ENCODE measurements at regions not wholly inside any gene's neighbourhood (a gene's known extent, or its start where the extent isn't known, plus 50 kb on each side); places are given as distances from the start of the nearest gene placed in this dataset.

- FAIRE-seq (no peak), DNase-seq (ENCODE audit: insufficient read length, low spot score) (no peak)
- TF ChIP-seq, protein P1, sequence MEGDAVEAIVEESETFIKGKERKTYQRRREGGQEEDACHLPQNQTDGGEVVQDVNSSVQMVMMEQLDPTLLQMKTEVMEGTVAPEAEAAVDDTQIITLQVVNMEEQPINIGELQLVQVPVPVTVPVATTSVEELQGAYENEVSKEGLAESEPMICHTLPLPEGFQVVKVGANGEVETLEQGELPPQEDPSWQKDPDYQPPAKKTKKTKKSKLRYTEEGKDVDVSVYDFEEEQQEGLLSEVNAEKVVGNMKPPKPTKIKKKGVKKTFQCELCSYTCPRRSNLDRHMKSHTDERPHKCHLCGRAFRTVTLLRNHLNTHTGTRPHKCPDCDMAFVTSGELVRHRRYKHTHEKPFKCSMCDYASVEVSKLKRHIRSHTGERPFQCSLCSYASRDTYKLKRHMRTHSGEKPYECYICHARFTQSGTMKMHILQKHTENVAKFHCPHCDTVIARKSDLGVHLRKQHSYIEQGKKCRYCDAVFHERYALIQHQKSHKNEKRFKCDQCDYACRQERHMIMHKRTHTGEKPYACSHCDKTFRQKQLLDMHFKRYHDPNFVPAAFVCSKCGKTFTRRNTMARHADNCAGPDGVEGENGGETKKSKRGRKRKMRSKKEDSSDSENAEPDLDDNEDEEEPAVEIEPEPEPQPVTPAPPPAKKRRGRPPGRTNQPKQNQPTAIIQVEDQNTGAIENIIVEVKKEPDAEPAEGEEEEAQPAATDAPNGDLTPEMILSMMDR (IDR thresholded peaks at IDR 0.05; ENCODE audit: insufficient read depth, missing control alignments), result no peak
Measured at GRCh38 chr20:60806354-60806753, 445.7 kb upstream of the CDH4 start.

- FAIRE-seq (no peak), DNase-seq (ENCODE audit: insufficient read length, low spot score) (no peak)
- TF ChIP-seq, protein P1 (IDR thresholded peaks at IDR 0.05; ENCODE audit: insufficient read depth, missing control alignments), result no peak
Measured at GRCh38 chr20:60806824-60807223, 445.2 kb upstream of the CDH4 start.

- TF ChIP-seq, protein P1 (IDR thresholded peaks at IDR 0.05; ENCODE audit: insufficient read depth, missing control alignments), result no peak
- FAIRE-seq (no peak), DNase-seq (ENCODE audit: insufficient read length, low spot score) (no peak)
Measured at GRCh38 chr20:60808003-60808672, 443.9 kb upstream of the CDH4 start.

- FAIRE-seq, result no peak
- no peak for DNase-seq (ENCODE audit: insufficient read length, low spot score)
- TF ChIP-seq, protein P1 (IDR thresholded peaks at IDR 0.05; ENCODE audit: insufficient read depth, missing control alignments), result no peak
Measured at GRCh38 chr20:60808701-60809100, 443.4 kb upstream of the CDH4 start.

GRCh38 chr20:60810561-60810960, 441.5 kb upstream of the CDH4 start:
- DNase-seq (ENCODE audit: insufficient read length, low spot score) (no peak), FAIRE-seq (no peak)
- TF ChIP-seq, protein P1 (IDR thresholded peaks at IDR 0.05; ENCODE audit: insufficient read depth, missing control alignments), result no peak

- FAIRE-seq, result no peak
- TF ChIP-seq, protein P1 (IDR thresholded peaks at IDR 0.05; ENCODE audit: insufficient read depth, missing control alignments), result no peak
- no peak for DNase-seq (ENCODE audit: insufficient read length, low spot score)
Measured at GRCh38 chr20:60812561-60812960, 439.5 kb upstream of the CDH4 start.

DNA sequence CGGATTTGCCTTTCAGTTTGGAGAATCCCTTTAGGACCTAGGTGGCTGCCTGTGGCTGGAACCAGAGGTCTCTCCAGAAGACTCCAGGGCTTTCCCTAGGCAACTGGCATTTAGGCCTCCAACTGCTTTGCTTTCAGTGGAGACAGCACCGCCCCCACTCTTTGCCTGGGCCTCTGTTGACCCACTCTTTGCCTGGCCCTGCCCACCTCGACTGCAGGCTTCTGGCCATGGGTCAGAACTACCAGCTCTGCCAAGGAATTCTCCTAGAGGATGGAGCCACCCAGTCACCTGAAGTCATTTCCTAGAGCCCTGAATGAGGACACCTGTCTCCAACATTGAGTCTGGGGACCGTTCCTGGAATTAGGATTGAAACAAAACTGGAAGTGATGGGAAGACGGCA, 439.0 kb upstream of the CDH4 start:
- TF ChIP-seq, protein P1 (IDR thresholded peaks at IDR 0.05; ENCODE audit: insufficient read depth, missing control alignments), result no peak
- no peak for DNase-seq (ENCODE audit: insufficient read length, low spot score)
- no peak for FAIRE-seq

All from D721Med (cell line).